CD14-positive monocyte (primary cell): ENCODE measurements at regions not wholly inside any gene's neighbourhood (a gene's known extent, or its start where the extent isn't known, plus 50 kb on each side); places are given as distances from the start of the nearest gene placed in this dataset.

Source experiments
- DNase-seq, 3 donors: peaks; one replicate each; pipeline ENCODE4 v3.0.0-alpha.2; 2011 to 2022
- H2AFZ ChIP-seq: 2 replicates; pipeline ENCODE4 v1.6.0; 2012; ENCODE audit warnings: mild to moderate bottlenecking, low read depth, low read length, inconsistent platforms; ENCODE audit not compliant: insufficient read depth, poor library complexity, severe bottlenecking
- H3K27ac ChIP-seq, 2 donors: 1 replicate in 1 of 2; 2 replicates in 1 of 2; pipeline ENCODE4 v1.5.1; 2012 to 2013; ENCODE audit warnings: low read length in 2 of 2, control low read depth in 1 of 2, inconsistent platforms in 1 of 2, low read depth in 1 of 2, mild to moderate bottlenecking in 1 of 2
- H3K27me3 ChIP-seq, 2 donors: one replicate each; pipeline versions ENCODE4 v1.6.0 to v1.6.1; 2011 to 2013; ENCODE audit warnings: low read length in 2 of 2; ENCODE audit not compliant: control insufficient read depth in 2 of 2, insufficient read depth in 2 of 2
- H3K36me3 ChIP-seq, 2 donors: replicated peaks in 1 of 2; 1 replicate in 1 of 2; 2 replicates in 1 of 2; pipeline versions ENCODE4 v1.5.1 to v1.6.1; 2012 to 2013; ENCODE audit warnings: low read length in 2 of 2, control low read depth in 1 of 2, inconsistent platforms in 1 of 2, mild to moderate bottlenecking in 1 of 2; ENCODE audit not compliant: insufficient read depth in 2 of 2, control insufficient read depth in 1 of 2
- H3K4me1 ChIP-seq, 2 donors: 1 replicate in 1 of 2; 2 replicates in 1 of 2; pipeline versions ENCODE4 v1.5.1 to v1.6.1; 2012 to 2013; ENCODE audit warnings: low read length in 2 of 2, control low read depth in 1 of 2, inconsistent platforms in 1 of 2, mild to moderate bottlenecking in 1 of 2, moderate library complexity in 1 of 2; ENCODE audit not compliant: insufficient read depth in 2 of 2, control insufficient read depth in 1 of 2
- H3K4me2 ChIP-seq: replicated peaks from 2 replicates; pipeline ENCODE3; 2012; ENCODE audit warnings: low read length, moderate library complexity, mild to moderate bottlenecking; ENCODE audit not compliant: poor library complexity, severe bottlenecking; ENCODE audit errors: extremely low read depth
- H3K4me3 ChIP-seq, 3 experiments: fragments of 200-600 bp in 1 of 3; sonication (generic) in 1 of 3; replicated peaks in 1 of 3; 1 replicate in 2 of 3; 2 replicates in 1 of 3; pipeline ENCODE4 v1.5.1; 2011 to 2013; ENCODE audit warnings: low read length in 3 of 3, mild to moderate bottlenecking in 3 of 3, control low read depth in 2 of 3, low read depth in 2 of 3, inconsistent platforms in 1 of 3, moderate library complexity in 1 of 3
- H3K79me2 ChIP-seq: 2 replicates; pipeline ENCODE4 v1.6.0; 2012; ENCODE audit warnings: mild to moderate bottlenecking, control low read depth, inconsistent platforms, low read length, moderate library complexity; ENCODE audit not compliant: insufficient read depth
- H3K9ac ChIP-seq: 2 replicates; pipeline ENCODE4 v1.6.0; 2017; ENCODE audit warnings: low read length, mild to moderate bottlenecking; ENCODE audit not compliant: insufficient read depth, poor library complexity, severe bottlenecking
- H3K9me3 ChIP-seq, 2 donors: replicated peaks in 1 of 2; 1 replicate in 1 of 2; 2 replicates in 1 of 2; pipeline versions ENCODE4 v1.5.1 to v1.6.1; 2012 to 2013; ENCODE audit warnings: low read length in 2 of 2, control low read depth in 1 of 2; ENCODE audit not compliant: control insufficient read depth in 1 of 2, insufficient read depth in 1 of 2
- H4K20me1 ChIP-seq: 2 replicates; pipeline ENCODE4 v1.6.0; 2012; ENCODE audit warnings: mild to moderate bottlenecking, low read length, control low read depth, moderate library complexity; ENCODE audit not compliant: insufficient read depth
- H3K27ac Mint-ChIP-seq, 7 donors: one replicate each; pipeline ENCODE4 v1.8.0; 2020; ENCODE audit warnings: mild to moderate bottlenecking in 7 of 7, mixed read lengths in 7 of 7, moderate library complexity in 6 of 7, inconsistent platforms in 2 of 7
- H3K27me3 Mint-ChIP-seq, 3 donors: one replicate each; pipeline ENCODE4 v1.8.0; 2021 to 2022; ENCODE audit warnings: low read depth in 3 of 3, mild to moderate bottlenecking in 3 of 3, mixed read lengths in 3 of 3, moderate library complexity in 3 of 3, inconsistent platforms in 1 of 3
- H3K36me3 Mint-ChIP-seq, 2 donors: one replicate each; pipeline ENCODE4 v1.8.0; 2020; ENCODE audit warnings: mixed read lengths in 2 of 2, inconsistent platforms in 1 of 2, mild to moderate bottlenecking in 1 of 2
- H3K4me1 Mint-ChIP-seq: one replicate; pipeline ENCODE4 v1.8.0; 2020; ENCODE audit warnings: mild to moderate bottlenecking, mixed read lengths
- H3K4me3 Mint-ChIP-seq, 2 donors: one replicate each; pipeline ENCODE4 v1.8.0; 2020; ENCODE audit warnings: mild to moderate bottlenecking in 2 of 2, mixed read lengths in 2 of 2, moderate library complexity in 1 of 2
- H3K9me3 Mint-ChIP-seq, 7 donors: one replicate each; pipeline ENCODE4 v1.8.0; 2020 to 2022; ENCODE audit warnings: mixed read lengths in 7 of 7, mild to moderate bottlenecking in 6 of 7, moderate library complexity in 6 of 7, inconsistent platforms in 2 of 7
- WGBS: methylation state at CpG from one replicate; pipeline ENCODE4 v1.1.5; 2013; ENCODE audit warnings: missing lambda C conversion rate; ENCODE audit not compliant: insufficient coverage; 5-methylcytosine and 5-hydroxymethylcytosine counted together
- intact Hi-C, 2 donors: fragments of 100-400 bp; cut with micrococcal nuclease; formaldehyde crosslinking; loops; one replicate each; pipeline versions ENCODE4 v1.15.0 to v1.15.1; 2023
- TF ChIP-seq, protein P1 (sequence below): fragments of 200-600 bp; IDR thresholded peaks from one replicate; pipeline ENCODE4 v1.8.0; 2022; ENCODE audit warnings: antibody characterized with exemption, mild to moderate bottlenecking

DNA sequence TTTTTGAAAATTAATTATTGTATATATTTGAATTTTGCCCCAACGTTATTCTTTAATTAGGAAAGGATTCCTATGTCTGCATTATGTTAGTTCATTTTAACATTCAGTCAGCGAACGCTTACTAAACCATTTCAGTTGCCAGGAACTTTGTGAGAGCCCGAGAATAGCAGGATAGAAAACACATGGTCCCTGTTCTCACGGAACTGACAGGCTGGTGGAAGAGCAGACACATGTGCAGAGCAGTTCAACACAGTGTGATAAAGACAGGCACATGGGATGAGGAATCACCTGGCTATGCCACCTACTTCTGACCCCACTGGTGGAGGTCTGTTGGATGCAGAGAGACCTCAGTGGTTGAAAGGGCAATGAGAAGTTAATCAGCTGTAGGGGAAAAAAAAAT is 367.2 kb downstream of the EPM2A start:
- no peaks in the 10 kb centered on the region for H3K79me2 ChIP-seq
- no peaks in the 10 kb centered on the region for H4K20me1 ChIP-seq
- Mint-ChIP-seq H3K9me3 (peaks cover 0 to 11% (median 0%) of the 10 kb centered on the region in 7 donors), H3K4me1 (no peaks in the 10 kb centered on the region), H3K4me3 (no peak overlapping the region), H3K27ac (no peak overlapping the region), H3K36me3 (no peaks in the 10 kb centered on the region), H3K27me3 (peaks cover 0 to 1% (median 0%) of the 10 kb centered on the region in 3 donors)
- TF ChIP-seq, protein P1, sequence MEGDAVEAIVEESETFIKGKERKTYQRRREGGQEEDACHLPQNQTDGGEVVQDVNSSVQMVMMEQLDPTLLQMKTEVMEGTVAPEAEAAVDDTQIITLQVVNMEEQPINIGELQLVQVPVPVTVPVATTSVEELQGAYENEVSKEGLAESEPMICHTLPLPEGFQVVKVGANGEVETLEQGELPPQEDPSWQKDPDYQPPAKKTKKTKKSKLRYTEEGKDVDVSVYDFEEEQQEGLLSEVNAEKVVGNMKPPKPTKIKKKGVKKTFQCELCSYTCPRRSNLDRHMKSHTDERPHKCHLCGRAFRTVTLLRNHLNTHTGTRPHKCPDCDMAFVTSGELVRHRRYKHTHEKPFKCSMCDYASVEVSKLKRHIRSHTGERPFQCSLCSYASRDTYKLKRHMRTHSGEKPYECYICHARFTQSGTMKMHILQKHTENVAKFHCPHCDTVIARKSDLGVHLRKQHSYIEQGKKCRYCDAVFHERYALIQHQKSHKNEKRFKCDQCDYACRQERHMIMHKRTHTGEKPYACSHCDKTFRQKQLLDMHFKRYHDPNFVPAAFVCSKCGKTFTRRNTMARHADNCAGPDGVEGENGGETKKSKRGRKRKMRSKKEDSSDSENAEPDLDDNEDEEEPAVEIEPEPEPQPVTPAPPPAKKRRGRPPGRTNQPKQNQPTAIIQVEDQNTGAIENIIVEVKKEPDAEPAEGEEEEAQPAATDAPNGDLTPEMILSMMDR: no peak
- H3K9ac ChIP-seq: no peak overlapping the region
- no peaks in the 10 kb centered on the region for H3K36me3 ChIP-seq
- intact Hi-C loops: no loop called here
- no peak overlapping the region for H3K4me3 ChIP-seq
- no peaks in the 10 kb centered on the region for H3K4me1 ChIP-seq
- H2AFZ ChIP-seq: no peak overlapping the region
- no peak for DNase-seq
- no peak overlapping the region for H3K4me2 ChIP-seq
- no peaks in the 10 kb centered on the region for H3K9me3 ChIP-seq
- H3K27ac ChIP-seq: no peak overlapping the region
- no peaks in the 10 kb centered on the region for H3K27me3 ChIP-seq
- 94% methylated on average over 3 of the region's 5 CpGs for WGBS

DNA sequence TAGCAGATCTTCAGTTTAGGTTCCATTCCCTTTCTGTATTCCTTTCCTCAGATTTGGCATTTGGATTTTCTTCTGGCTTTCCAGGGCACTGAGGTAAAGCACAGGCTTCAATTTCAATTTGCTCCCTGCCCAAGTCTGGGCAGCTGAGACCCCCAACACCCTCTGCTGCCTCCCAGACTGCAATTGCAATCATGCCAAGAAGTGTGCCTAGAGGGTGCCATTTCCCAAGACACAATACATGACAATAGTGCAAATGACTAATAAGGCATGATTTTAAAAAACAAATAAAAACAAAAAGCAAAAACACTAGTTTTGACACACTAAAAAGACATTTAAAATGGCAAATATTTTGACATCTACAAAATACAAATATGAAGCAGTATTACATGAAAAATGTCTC is 364.8 kb downstream of the EPM2A start:
- intact Hi-C loops: no loop called here
- H3K9me3 ChIP-seq: no peaks in the 10 kb centered on the region
- TF ChIP-seq, protein P1: no peak
- Mint-ChIP-seq H3K27ac (no peak overlapping the region), H3K27me3 (peaks cover 0 to 1% (median 0%) of the 10 kb centered on the region in 3 donors), H3K4me3 (no peak overlapping the region), H3K4me1 (no peaks in the 10 kb centered on the region), H3K9me3 (peaks cover 0 to 8% (median 0%) of the 10 kb centered on the region in 7 donors), H3K36me3 (no peaks in the 10 kb centered on the region)
- H3K9ac ChIP-seq: no peak overlapping the region
- no peaks in the 10 kb centered on the region for H3K79me2 ChIP-seq
- no peak overlapping the region for H3K4me2 ChIP-seq
- H3K4me3 ChIP-seq: no peak overlapping the region
- H3K36me3 ChIP-seq: no peaks in the 10 kb centered on the region
- H4K20me1 ChIP-seq: no peaks in the 10 kb centered on the region
- no peak overlapping the region for H3K27ac ChIP-seq
- no peak overlapping the region for H2AFZ ChIP-seq
- no peaks in the 10 kb centered on the region for H3K27me3 ChIP-seq
- DNase-seq: no peak
- no peaks in the 10 kb centered on the region for H3K4me1 ChIP-seq
